GM12864 (cell line): ENCODE measurements at regions not wholly inside any gene's neighbourhood (a gene's known extent, or its start where the extent isn't known, plus 50 kb on each side); places are given as distances from the start of the nearest gene placed in this dataset.

Source experiments
- DNase-seq: peaks from one replicate; pipeline ENCODE4 v3.0.0-alpha.2; 2011; ENCODE audit warnings: low read depth
- H3K4me3 ChIP-seq: 2 replicates; pipeline ENCODE4 v1.5.1; 2011; ENCODE audit warnings: mild to moderate bottlenecking, low read depth, low read length, control low read depth
- TF ChIP-seq, protein P1 (sequence below): IDR thresholded peaks from 2 replicates; pipeline ENCODE4 v1.5.1; 2011; ENCODE audit warnings: low read depth, mild to moderate bottlenecking, moderate library complexity, low read length, control low read depth, inconsistent platforms; ENCODE audit errors: missing control alignments

DNA sequence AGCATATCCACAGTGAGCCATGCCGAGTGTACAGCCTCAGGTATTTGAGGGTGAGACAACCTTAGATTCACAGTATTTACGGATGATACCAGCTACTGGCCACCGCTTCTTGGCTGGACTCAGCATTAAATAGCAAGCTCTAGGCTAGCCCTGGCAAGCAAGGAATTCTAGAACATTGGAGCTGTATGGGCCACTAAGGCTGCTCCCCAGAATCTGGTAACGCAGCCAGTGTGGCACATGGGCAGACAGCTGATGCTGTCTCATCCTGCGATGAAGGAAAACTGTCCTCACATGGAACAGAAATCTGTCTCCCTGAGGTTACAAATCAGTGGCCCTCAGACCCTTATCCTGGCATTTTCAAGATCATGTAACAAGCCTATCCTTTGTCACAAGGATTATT, 57.6 kb upstream of the RGMA start:
- H3K4me3 ChIP-seq: no peak overlapping the region
- no peak for DNase-seq
- TF ChIP-seq, protein P1, sequence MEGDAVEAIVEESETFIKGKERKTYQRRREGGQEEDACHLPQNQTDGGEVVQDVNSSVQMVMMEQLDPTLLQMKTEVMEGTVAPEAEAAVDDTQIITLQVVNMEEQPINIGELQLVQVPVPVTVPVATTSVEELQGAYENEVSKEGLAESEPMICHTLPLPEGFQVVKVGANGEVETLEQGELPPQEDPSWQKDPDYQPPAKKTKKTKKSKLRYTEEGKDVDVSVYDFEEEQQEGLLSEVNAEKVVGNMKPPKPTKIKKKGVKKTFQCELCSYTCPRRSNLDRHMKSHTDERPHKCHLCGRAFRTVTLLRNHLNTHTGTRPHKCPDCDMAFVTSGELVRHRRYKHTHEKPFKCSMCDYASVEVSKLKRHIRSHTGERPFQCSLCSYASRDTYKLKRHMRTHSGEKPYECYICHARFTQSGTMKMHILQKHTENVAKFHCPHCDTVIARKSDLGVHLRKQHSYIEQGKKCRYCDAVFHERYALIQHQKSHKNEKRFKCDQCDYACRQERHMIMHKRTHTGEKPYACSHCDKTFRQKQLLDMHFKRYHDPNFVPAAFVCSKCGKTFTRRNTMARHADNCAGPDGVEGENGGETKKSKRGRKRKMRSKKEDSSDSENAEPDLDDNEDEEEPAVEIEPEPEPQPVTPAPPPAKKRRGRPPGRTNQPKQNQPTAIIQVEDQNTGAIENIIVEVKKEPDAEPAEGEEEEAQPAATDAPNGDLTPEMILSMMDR: no peak

DNA sequence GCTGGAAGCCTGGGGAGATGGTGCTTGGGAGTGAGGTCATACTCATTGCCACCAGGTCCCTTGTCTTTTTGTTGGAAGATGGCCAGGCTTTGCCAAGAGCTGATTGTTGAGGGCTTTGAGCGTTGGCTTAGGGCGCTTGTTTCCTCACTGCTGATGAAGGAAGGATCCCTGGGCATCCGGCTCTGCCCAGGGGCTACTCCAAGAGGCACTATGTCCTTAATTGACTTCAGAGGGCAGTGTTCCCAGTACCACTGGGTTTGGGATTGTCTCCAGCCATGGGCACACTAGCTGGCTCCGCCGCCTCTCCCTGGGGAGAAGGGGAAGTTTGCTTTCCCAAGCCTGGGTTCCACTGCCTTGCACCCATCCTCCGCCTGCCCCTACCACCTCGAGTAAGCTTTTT, 57.2 kb upstream of the RGMA start:
- DNase-seq: no peak
- no peak overlapping the region for H3K4me3 ChIP-seq
- TF ChIP-seq, protein P1: no peak

DNA sequence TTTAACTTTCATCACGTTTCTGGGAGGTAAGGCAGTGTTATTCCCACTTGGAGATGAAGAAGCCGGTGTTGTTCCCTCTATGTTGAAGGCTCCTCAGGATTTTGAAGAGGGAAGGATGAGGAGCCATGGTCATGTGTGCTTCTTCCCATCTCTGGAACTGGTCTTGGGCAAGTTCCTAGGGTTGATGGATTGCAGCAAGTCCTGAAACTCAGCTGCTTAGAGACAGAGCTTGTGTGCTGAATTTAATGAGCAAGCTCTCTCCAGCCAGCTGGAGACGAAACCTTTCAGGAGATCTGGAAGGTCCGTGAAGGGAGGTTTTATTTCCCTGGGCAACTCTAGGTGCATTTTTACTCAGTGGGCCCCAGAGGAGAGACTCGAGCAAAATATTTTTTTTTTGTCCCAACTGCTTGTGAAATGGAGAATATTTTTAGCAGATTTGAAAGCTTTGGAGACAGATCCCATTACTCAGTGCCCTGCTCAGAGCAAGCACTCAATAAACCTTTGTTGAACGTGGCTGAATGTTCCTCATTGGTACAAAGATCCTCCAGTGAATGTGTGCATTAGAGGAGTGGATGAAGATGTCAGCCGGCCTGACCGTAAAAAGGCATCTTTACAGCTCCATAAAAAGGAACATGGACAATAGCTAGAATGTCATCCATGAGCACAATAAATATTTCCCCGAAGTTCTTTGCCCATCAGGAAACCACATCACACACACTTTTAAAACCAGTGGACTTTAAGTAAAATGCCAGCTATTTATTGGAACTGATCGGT, 55.6 kb upstream of the RGMA start:
- H3K4me3 ChIP-seq: no peak overlapping the region
- TF ChIP-seq, protein P1: no peak
- DNase-seq: no peak

DNA sequence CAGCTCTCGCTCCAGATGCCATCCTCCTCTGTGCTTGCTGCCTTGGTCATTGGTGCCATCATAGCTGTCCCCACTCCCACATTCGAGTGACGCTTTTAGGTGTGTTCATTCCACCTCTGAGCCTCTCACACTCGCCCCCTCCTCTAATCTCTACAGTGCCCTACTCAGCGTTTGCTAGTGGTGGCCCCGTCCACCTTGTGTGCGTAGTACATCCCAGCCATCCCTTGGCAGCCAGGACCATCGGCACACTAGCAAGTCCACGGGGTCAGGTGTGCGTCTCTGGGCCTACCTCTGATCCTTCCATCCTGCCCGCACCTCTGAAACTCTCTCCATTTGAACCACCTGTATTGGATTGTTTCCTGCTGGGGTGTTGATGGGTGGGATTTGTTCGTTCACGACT, 54.2 kb upstream of the RGMA start:
- no peak overlapping the region for H3K4me3 ChIP-seq
- TF ChIP-seq, protein P1: no peak
- no peak for DNase-seq

DNA sequence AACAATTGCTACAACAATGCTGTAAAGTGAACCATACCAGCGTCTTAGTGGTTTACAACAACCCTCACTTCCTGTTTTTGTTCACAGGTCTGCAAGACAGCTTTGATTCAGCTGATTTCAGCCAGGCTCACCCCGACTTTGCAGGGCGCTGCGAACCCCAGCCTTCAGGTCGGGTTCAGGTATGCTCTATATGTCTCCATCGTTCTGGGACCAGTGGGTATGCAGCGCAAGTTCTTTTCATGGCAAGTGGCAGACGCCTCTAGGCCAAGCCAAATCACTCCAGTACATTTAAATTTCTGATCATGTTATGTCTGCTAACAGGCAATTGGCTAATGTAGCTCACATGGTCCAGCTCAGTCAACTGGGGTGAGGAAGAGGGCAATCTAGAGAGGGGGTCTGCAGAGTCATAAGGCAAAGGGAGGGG, 52.4 kb upstream of the RGMA start:
- TF ChIP-seq, protein P1: no peak
- H3K4me3 ChIP-seq: no peak overlapping the region
- DNase-seq: no peak

DNA sequence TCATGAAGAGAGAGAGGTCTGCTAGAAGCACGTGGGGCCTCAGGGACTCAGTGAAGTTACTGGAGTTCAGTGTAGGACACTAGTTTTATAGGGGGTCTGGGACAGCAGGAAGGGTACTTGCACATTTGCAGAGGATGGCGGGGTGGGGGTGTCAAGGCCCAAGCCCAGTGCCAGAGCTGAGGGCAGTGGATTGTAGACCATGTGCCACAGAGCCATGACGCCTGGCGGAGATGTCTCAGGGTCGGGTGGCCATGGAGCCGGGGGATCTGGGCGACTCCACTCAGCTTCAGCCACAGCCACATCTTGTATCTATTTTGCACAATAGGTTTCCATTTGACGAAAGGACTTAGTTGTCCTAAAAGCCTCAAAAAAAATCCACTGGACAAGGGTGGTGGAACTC, 50.4 kb upstream of the RGMA start:
- DNase-seq: no peak
- TF ChIP-seq, protein P1: no peak
- H3K4me3 ChIP-seq: no peak overlapping the region

DNA sequence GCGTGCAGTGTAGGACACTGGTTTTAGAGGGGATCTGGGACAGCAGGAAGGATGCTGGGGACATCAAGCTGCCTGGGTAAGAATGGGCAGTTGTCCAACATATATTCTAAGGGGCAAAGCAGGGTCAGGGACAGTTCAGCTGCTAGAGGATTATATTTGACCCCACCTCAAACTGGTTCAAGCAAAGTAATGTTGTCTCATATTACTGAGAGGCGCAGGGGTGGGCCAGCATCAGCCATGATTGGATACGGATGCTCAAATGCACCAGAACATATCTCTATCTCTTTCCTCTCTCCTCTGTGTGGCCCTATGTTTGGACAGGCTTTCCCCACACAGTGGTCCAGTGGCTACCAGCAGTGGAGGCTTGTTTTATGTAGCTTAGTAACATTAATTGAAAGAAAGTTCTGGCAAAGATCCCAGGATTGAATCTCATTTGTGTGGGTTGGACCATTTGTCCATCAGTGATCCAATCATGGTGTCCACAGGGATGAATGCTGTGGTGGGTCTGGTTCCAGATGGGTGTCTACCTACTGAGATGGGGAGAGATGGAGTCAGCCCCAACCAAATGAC, 49.8 kb upstream of the RGMA start:
- no peak overlapping the region for H3K4me3 ChIP-seq
- no peak for DNase-seq
- TF ChIP-seq, protein P1: no peak
